Mucosa of descending colon (tissue), 3 donors: ENCODE measurements at regions not wholly inside any gene's neighbourhood (a gene's known extent, or its start where the extent isn't known, plus 50 kb on each side); places are given as distances from the start of the nearest gene placed in this dataset.
"Not testable (repeated sequence)": the region's sequence is repeated elsewhere in the genome, so short reads cannot be mapped to it uniquely, and the experiment has no call there.

Source experiments
- ATAC-seq: fragments of 200-7000 bp; cut with Tn5 transposase; one replicate; pipeline ENCODE4 v1.9.1; 2020; ENCODE audit warnings: mild to moderate bottlenecking, moderate library complexity
- DNase-seq, 3 donors: peaks; one replicate each; pipeline ENCODE4 v3.0.0-alpha.2; 2020
- H3K36me3 ChIP-seq: fragments of 200-600 bp; one replicate; pipeline ENCODE4 v1.8.0; 2021; ENCODE audit warnings: low read depth, mild to moderate bottlenecking
- H3K4me1 ChIP-seq: fragments of 200-600 bp; one replicate; pipeline ENCODE4 v1.8.0; 2021; ENCODE audit warnings: low read depth, mild to moderate bottlenecking
- H3K4me3 ChIP-seq: fragments of 200-600 bp; one replicate; pipeline ENCODE4 v1.8.0; 2021; ENCODE audit warnings: mild to moderate bottlenecking
- H3K9me3 ChIP-seq: fragments of 200-600 bp; one replicate; pipeline ENCODE4 v1.8.0; 2021; ENCODE audit warnings: mild to moderate bottlenecking
- intact Hi-C, 2 donors: fragments of 100-400 bp; cut with DNase I in 1 of 2; cut with micrococcal nuclease in 1 of 2; formaldehyde crosslinking; loops; one replicate each; pipeline versions ENCODE4 v1.11.0 to v1.11.1; 2022; cut with DNase I, micrococcal nuclease
- TF ChIP-seq, protein P1 (sequence below): fragments of 200-600 bp; IDR thresholded peaks from one replicate; pipeline ENCODE4 v1.8.0; 2022; ENCODE audit warnings: antibody characterized with exemption, mild to moderate bottlenecking
- donor health status: DM: no; HTN: no; CAD: no; lungs with moderate emphysema.
- donor health status: DM: no; HTN: no; CAD: no.
- donor health status: DM: no; HTN: yes; CAD: no.

DNA sequence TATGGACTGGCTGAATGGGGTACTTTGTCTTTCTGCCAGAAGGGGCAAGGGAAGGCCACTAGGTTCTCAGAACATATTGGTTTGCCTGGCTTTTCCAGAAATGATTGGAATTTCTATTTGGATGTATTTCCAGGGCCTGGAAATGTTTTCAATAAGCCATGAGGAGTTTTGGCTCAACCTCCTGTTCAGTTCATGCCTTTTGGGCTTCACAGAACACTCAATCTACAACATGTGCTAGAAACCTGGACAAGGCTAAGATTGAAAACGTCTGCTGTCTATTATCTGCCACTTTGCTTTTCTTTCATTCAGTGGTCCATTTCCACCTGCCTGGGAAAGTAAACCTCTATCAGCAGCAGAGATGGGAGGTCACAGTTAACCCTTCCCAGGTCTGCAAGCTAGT is 793.4 kb downstream of the TENT5A start:
- Histone ChIP-seq H3K9me3 (no peaks in the 10 kb centered on the region), H3K36me3 (no peaks in the 10 kb centered on the region), H3K4me1 (no peaks in the 10 kb centered on the region), H3K4me3 (no peak overlapping the region)
- DNase-seq: no peak
- TF ChIP-seq, protein P1, sequence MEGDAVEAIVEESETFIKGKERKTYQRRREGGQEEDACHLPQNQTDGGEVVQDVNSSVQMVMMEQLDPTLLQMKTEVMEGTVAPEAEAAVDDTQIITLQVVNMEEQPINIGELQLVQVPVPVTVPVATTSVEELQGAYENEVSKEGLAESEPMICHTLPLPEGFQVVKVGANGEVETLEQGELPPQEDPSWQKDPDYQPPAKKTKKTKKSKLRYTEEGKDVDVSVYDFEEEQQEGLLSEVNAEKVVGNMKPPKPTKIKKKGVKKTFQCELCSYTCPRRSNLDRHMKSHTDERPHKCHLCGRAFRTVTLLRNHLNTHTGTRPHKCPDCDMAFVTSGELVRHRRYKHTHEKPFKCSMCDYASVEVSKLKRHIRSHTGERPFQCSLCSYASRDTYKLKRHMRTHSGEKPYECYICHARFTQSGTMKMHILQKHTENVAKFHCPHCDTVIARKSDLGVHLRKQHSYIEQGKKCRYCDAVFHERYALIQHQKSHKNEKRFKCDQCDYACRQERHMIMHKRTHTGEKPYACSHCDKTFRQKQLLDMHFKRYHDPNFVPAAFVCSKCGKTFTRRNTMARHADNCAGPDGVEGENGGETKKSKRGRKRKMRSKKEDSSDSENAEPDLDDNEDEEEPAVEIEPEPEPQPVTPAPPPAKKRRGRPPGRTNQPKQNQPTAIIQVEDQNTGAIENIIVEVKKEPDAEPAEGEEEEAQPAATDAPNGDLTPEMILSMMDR: no peak
- intact Hi-C loops: no loop called here
- ATAC-seq: no peak

DNA sequence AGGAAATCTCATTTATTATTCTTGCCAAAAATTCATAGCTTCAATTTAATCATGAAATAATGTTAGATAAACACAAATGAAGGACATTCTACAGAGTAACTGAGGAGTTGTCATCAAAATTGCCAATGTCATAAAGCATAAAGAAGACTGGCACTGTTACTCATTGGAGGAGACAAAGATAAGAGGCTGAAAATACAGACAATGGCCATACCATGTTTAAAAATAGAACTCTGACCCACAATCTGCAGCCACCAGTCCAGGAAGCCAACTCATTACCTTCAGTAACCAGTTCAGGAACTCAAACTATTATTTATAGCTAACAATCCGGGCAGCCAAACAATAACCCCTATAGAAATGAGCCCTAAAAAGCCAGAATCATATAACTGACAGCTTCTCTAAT is 795.6 kb downstream of the TENT5A start:
- no peaks in the 10 kb centered on the region for H3K36me3 ChIP-seq
- H3K4me3 ChIP-seq: no peak overlapping the region
- H3K4me1 ChIP-seq: no peaks in the 10 kb centered on the region
- intact Hi-C loops: no loop called here
- TF ChIP-seq, protein P1: no peak
- no peak for ATAC-seq
- no peaks in the 10 kb centered on the region for H3K9me3 ChIP-seq
- DNase-seq: no peak

DNA sequence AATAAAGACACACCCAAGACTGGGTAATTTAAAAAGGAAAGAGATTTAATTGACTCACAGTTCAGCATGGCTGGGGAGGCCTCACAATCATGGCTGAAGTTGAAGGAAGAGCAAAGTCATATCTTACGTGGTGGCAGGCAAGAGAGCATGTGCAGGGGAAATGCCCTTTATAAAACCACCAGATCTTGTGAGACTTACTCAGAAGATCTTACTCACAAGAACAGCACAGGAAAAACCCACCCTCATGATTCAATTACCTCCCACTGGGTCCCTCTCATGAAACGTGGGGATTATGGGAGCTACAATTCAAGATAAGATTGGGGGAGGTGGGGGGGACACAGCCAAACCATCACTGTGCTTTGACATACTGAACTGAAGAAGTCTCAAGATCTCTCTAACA is 800.0 kb downstream of the TENT5A start:
- ATAC-seq, DNase-seq, H3K4me3 ChIP-seq: not testable (repeated sequence)

DNA sequence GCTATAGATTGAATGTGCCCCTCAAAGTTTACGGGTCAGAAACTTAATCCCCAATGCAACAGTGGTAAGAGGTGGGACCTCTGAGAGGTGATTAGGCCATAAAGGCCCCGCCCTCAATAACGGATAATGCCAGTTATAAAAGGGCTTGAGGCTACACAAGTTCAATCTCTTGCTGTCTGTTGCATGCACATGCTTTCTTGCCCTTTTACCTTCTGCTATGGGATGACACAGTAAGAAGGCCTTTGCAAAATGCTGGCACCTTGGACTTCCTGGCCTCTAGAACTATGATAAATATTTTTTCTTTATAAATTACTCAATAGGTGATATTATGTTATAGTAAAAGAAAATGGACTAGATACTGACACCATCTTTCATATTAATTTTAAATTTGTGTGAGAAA is 806.1 kb downstream of the TENT5A start:
- DNase-seq: no peak
- Histone ChIP-seq H3K4me1 (no peaks in the 10 kb centered on the region), H3K9me3 (no peaks in the 10 kb centered on the region), H3K4me3 (no peak overlapping the region), H3K36me3 (no peaks in the 10 kb centered on the region)
- no peak for ATAC-seq
- intact Hi-C loops: no loop called here
- TF ChIP-seq, protein P1: no peak

More for the DNA sequence above, 800.0 kb downstream of the TENT5A start:
- H3K9me3 ChIP-seq, intact Hi-C loops, H3K4me1 ChIP-seq, H3K36me3 ChIP-seq: not testable (repeated sequence)

DNA sequence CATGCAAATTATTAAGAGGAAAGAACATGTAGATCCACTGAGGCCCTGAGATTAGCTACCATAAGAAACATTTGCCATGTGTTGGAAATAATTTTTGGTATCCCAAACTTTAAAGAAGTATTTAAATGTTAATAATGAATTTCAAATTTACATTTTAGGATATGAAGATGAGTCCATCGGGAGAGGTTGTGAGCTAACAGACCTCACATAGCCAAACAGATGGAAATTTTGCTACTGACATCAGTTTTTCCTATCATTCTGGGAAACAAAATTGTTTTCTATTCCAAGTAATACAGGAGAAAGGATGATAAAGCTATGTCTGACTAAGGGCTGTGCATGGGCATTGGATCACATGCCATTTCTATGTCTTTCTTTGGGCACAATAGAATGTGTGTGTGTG is 809.6 kb downstream of the TENT5A start:
- H3K9me3 ChIP-seq: no peaks in the 10 kb centered on the region
- no peak overlapping the region for H3K4me3 ChIP-seq
- DNase-seq (no peak), ATAC-seq (no peak)
- H3K36me3 ChIP-seq: no peaks in the 10 kb centered on the region
- no peaks in the 10 kb centered on the region for H3K4me1 ChIP-seq
- TF ChIP-seq, protein P1: no peak
- intact Hi-C loops: no loop called here

DNA sequence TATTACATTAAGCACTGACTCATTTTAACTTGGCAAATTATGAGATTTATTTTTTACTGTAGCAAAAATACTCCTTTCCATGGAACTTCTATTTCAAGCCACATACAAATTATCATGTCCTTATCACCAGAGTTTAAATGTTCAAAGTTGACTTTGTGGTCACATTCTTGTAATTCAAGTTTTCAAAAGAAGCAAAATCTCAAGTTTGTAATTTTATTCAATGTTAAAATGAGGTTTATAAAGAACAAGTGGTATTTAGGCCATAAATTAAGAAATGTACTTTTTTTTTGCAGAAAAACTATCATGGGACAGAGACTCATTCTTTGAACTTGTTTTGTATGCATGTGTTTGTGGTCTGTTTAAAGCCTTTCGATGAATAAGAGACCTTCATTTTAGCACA is 811.5 kb downstream of the TENT5A start:
- intact Hi-C loops: no loop called here

More for the DNA sequence above, 811.5 kb downstream of the TENT5A start:
- TF ChIP-seq, protein P1: no peak
- DNase-seq (no peak), ATAC-seq (no peak)
- Histone ChIP-seq H3K4me3 (no peak overlapping the region), H3K9me3 (peaks cover 10% of the 10 kb centered on the region), H3K36me3 (no peaks in the 10 kb centered on the region), H3K4me1 (no peaks in the 10 kb centered on the region)
